Fibroblast of gingiva (primary cell): ENCODE measurements at regions not wholly inside any gene's neighbourhood (a gene's known extent, or its start where the extent isn't known, plus 50 kb on each side); places are given as distances from the start of the nearest gene placed in this dataset.

Source experiments
- DNase-seq: peaks from one replicate; pipeline ENCODE4 v3.0.0-alpha.2; 2011; ENCODE audit warnings: low read depth

DNA sequence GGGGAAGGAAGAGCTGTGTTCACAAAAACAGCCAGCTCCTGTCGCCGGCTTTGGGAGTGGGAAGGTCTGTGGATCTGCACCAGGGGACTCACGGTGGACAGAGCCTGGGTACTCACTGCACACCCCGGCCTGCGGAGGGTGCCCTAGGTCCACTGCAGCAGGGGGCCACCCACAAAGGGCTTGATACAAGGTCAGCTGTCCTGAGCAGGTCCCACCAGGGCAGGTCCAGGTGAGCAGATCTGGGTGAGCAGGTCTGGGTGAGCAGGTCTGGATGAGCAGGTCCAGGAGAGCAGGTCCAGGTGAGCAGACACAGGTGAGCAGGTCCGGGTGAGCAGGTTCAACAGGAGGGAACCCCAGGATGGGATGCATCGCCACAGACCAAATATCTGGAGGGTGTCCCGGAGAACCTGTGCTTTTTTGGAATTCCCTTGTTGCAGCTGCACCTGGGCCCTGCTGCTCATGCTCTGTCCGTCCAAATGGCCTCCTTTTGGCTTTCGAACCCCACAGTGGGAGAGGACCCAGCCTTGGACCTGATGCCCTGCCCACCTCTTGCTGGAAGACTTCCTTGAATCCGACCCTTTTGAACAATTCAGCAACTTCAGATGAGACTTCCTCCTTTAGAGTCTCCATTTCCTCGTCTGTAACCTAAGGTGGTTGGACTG, 485.3 kb downstream of the TBC1D22A start:
- DNase-seq = no peak

DNA sequence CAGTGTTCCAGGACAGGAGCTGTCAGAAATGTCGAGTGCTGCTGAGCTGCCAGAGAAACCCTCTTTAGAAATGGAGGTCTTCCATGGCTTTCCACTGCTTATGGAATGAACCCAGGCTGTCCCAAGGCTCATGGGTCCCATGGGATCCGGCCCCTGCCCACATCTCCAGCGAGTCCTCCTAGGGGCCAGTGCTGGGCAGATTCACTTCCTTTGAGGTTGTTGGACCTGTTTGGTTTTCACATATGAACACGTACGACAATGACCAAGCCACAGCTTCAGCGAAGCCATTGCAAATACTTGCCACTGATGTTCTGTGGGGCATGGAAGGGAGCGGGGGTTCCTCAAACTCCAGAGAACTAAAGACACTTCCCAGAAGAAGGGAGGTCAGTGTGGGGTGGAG, 483.3 kb downstream of the TBC1D22A start:
- DNase-seq = no peak

- no peak for DNase-seq
Measured at GRCh38 chr22:47245286-47245685, 482.8 kb downstream of the TBC1D22A start.

DNA sequence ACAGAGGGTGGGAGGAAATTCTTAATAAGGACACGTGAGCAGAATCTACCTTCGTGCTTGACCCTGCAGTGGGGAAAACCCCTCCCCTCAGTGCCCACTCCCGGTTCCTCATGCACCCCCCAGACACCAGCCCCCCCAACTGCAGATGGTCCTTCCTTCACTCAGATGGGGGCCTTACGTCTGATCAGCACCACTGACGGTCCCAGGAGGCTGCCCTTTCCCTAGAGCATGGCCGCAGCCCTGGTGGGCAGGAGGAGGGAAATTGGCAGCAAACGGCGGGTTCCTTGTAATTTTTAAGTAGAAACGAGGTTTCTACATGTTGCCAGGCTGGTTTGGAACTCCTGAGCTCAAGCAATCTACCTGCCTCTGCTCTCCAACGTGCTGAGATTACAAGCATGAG, 477.7 kb downstream of the TBC1D22A start:
- DNase-seq = no peak

- DNase-seq = no peak
Measured at GRCh38 chr22:47239474-47239860, 477.0 kb downstream of the TBC1D22A start.

GRCh38 chr22:47238690-47239473, 476.4 kb downstream of the TBC1D22A start:
- DNase-seq = no peak

GRCh38 chr22:47237890-47238480, 475.5 kb downstream of the TBC1D22A start:
- no peak for DNase-seq

- no peak for DNase-seq
Measured at GRCh38 chr22:47236718-47237117, 474.3 kb downstream of the TBC1D22A start.

DNA sequence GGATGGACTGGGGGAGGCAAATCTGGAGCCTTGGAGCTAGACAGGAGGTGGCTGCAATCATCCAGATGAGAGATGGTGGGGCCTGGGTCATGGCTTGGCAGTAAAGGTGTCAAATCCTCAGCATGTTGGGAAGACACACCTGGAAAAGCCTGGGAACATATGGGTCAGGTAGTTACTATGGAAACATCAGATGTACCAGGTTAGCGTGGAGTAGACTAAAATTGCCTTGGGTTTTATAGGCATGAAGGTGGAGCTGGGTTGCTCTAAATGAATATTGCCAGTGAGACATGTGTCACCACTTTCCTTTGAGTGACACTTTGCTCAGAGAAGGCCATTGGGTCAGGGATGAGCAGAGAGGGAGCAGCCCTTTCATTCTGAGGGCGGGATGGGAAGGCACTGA, 473.7 kb downstream of the TBC1D22A start:
- DNase-seq = no peak

DNA sequence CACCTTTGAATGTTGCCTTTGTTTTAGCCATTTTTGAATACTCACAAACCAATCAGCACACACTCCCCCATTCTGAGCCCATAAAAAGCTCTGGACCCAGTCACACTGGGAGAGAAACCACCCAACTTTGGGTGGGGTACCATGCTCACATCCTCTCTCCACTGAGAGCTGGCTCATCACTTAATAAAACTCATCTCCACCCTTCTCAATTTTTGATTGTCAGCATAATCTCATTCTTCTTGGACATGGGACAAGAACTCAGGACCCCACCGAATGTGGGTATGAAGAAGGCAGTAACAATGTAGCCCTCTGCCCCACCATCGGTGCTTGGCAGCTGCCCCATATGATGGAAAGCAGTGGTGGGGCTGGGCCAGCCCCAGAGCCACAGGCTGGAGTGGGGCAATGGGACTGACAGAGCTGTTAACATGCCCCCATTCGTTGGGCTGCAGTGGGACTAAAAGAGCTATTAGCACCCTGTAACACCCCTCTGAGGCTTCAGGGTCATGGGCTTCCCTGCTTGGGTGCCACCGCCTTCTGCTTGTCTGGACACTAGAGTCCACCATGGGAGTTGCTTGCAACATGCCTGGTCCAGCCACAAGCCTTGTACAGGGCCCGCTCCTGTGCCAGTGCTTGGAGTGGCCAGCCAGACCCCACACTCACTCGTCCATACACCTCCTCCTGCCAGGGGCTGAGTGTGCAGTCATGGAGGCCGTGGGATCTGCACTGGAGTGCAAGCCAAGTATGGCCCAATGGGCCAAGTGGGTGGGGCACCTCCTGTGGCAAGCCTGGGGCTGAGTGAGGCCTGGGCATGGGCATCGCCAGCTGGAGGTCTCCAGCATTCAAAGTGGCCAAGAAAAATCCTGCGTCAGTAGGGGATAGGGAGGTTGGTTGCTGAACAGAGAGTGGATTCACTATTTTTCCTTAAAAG, 471.1 kb downstream of the TBC1D22A start:
- no peak for DNase-seq

DNA sequence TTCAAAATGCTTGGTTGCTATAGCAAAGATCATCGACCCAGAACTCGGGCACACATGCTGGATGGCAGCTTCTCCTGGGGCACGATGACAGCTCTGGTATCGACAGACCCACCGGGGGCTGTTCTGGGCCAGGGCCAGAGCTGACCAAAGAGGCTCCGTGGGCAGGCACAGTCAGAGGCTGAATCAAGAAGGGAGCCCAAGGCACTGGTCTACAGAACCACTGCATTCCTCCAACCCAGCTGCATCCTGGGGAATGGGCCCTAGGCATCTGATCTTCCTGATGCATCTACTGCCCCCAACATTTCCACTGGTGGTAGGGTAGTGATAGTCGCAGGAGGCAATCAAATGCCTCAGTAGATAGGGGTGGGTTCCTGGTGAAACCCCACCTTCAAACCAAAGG, 470.3 kb downstream of the TBC1D22A start:
- no peak for DNase-seq

- DNase-seq = no peak
Measured at GRCh38 chr22:47232197-47232596, 469.7 kb downstream of the TBC1D22A start.

DNA sequence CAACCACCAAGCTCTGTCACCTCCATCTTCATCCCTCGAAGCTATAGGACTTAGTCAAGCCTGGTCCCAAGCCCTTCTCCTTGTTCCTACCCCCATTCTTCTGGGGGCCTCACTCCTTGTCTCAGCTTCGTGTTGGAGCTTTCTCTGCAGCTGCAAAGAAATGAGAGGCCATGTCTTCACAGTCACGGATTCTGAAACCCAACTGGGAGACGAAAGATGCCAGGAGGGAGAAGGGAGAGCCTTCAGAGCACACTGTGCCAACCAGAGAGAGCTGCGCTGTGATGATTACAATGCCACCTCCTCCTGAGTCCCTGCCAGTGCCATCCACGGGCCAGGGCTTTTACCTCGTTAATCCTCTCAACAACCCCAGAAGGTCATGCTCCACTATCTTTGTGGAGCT, 469.3 kb downstream of the TBC1D22A start:
- no peak for DNase-seq

- no peak for DNase-seq
Measured at GRCh38 chr22:47230741-47231140, 468.3 kb downstream of the TBC1D22A start.

DNA sequence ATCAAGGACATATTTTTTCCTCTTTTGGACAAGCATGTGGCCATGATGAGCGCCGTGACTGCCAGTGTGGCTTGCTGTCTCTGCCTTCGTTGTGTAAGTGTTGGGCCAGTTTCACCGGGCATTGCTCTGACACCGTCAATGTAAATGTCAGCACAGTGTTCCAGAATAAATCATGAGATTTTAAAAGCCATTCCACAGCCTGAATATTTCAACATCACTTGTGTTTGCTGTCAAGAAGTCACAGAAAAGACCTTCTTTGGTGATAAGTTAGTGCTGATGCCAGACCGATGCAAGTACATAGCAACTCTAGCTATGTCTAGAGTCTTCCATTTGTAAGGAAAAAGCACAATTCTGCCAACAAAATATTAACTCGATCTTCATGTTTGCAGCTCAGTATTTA, 467.8 kb downstream of the TBC1D22A start:
- DNase-seq = no peak

DNA sequence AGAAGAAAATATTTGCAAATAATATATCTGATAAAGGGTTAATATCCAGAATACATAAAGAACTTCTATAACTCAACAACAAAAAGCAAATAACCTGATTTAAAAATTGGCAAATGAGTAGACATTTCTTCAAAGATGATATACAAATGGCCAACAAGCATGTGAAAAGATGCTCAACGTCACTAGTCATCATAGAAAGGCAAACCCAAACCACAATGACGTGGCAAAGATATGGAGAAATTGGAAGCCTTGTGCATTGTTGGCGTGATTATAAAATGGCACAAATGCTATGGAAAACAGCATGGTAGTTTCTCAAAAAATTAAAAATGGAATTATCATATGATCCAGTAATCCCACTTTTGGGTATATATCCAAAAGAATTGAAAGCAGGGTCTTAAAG, 466.3 kb downstream of the TBC1D22A start:
- DNase-seq = no peak

- no peak for DNase-seq
Measured at GRCh38 chr22:47225931-47226633, 463.6 kb downstream of the TBC1D22A start.

DNA sequence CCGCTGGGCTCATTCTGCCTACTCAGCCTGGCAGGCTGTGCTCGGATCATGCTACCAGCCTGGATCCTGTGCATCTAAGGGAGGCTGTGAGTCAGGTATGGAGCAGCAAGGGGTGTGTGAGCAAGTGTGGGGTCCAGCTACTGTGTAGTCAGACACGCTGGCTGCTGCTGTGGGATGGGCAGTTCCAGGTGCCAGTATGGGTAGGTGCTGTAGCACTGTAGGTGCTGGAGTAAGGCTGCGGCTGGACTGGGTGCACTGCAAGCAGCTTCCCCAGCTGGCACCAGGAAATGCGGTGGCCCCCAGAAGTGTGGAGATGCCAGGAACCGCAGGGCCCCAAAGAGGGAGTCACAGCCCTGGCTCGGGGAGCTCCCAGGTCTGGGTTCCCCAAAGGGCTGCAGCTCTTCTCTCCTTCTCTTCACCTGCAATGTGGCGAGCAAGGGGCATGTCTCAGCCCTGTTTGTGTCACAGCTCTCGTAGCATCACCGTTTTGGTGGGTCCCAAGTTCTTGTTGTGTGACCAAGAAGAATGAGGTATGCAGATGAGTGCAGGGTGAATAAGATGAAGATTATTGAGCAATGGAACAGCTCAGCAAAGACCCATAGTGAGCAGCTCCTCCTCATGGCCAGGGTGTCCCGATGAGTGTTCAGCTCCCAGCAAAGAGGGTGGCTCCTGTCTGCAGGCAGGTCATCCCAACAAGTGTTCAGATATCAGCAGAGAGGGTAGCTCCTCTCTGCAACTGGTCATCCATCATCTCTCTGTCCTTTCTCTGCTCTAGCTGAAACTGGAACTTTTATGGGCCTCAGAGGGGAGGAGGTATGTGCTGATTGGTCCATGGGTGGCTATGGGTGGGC, 462.9 kb downstream of the TBC1D22A start:
- DNase-seq = no peak
